ENCODE measurements at regions not wholly inside any gene's neighbourhood (a gene's known extent, or its start where the extent isn't known, plus 50 kb on each side); places are given as distances from the start of the nearest gene placed in this dataset.

GRCh38 chr2:43005245-43005974 lies 213.0 kb upstream of the HAAO start:
- SMC1A ChIA-PET (ENCODE audit: uncharacterized antibody, unreplicated experiment) = interaction anchor here (0.6 to 1.2 kb wide), 3 partner anchors 9 to 475 kb away, joined by 3 to 4 read pairs (median 4); no protein-coding TSS in a partner anchor
- Histone ChIP-seq H3K79me2 (ENCODE audit: control insufficient read depth, insufficient read depth, low read length) (no peaks in the 10 kb centered on the region), H3K4me3 (no peak overlapping the region), H2AFZ (ENCODE audit: control insufficient read depth, low read depth, low read length) (no peak overlapping the region), H3K4me1 (ENCODE audit: control insufficient read depth, insufficient read depth, low read length) (peaks cover 6% of the 10 kb centered on the region), H3K27ac (ENCODE audit: control insufficient read depth, insufficient read depth) (no peak overlapping the region), H3K9me3 (replicated peaks; ENCODE audit: control insufficient read depth, insufficient read depth, low read length) (no peaks in the 10 kb centered on the region; the same call in 2 of the 3 replicates), H3K36me3 (ENCODE audit: control insufficient read depth in 2 of 2, insufficient read depth in 2 of 2, low read length in 1 of 2) (no peaks in the 10 kb centered on the region), H3K27me3 (replicated peaks in 1 of 2; ENCODE audit: control insufficient read depth in 2 of 2, insufficient read depth in 2 of 2, low read length in 1 of 2) (no peaks in the 10 kb centered on the region; a peak in 1 of 4 replicates), H3K4me2 (ENCODE audit: control insufficient read depth, insufficient read depth) (no peak overlapping the region), H4K20me1 (ENCODE audit: control insufficient read depth, insufficient read depth) (no peaks in the 10 kb centered on the region), H3K9ac (ENCODE audit: control insufficient read depth, insufficient read depth, low read length) (no peak overlapping the region)
- ATAC-seq = no peak
- DNase-seq (ENCODE audit: low read depth, low spot score) = no peak
- BruUV-seq (replicated peaks) = no TSS peak
- no peak for FAIRE-seq
- no peak for TF ChIP-seq ESRRA (IDR thresholded peaks at IDR 0.05; ENCODE audit: low read length)
- TF ChIP-seq RUNX3 (IDR thresholded peaks at IDR 0.05; ENCODE audit: low read length) = no peak
- no peak for TF ChIP-seq IRF4 (IDR thresholded peaks at IDR 0.05; ENCODE audit: low read depth, low read length)
- TF ChIP-seq NR2C1 (IDR thresholded peaks at IDR 0.05) = no peak
- no peak for TF ChIP-seq MXI1 (IDR thresholded peaks at IDR 0.05; ENCODE audit: low read depth, low read length)
- no peak for TF ChIP-seq NFYA (IDR thresholded peaks at IDR 0.05; ENCODE audit: borderline replicate concordance, low read depth, low read length)
- TF ChIP-seq WRNIP1 (IDR thresholded peaks at IDR 0.05; ENCODE audit: borderline replicate concordance, low read depth, low read length) = no peak
- intact Hi-C loops (cut with micrococcal nuclease; ENCODE audit: unreplicated experiment) (no loop called here), in situ Hi-C loops (cut with MboI) (no loop called here)
- POLR2A ChIA-PET = interaction anchor here (0.6 kb wide), 1 partner anchor 110 kb away, joined by 3 read pairs; no protein-coding TSS in a partner anchor
- WGBS (ENCODE audit: insufficient coverage, insufficient replicate concordance, low lambda C conversion rate, missing lambda C conversion rate) = 46% methylated on average over 15 of the region's 15 CpGs
- RAD21 ChIA-PET (ENCODE audit: unreplicated experiment) = no interaction called here
- CTCF ChIA-PET = interaction anchor here (1.2 to 1.4 kb wide), 3 partner anchors 30 to 224 kb away, joined by 4 read pairs; no protein-coding TSS in a partner anchor

GRCh38 chr2:43004879-43005244 lies 212.5 kb upstream of the HAAO start:
- H3K27me3 ChIP-seq (replicated peaks in 1 of 2; ENCODE audit: control insufficient read depth in 2 of 2, insufficient read depth in 2 of 2, low read length in 1 of 2) = no peaks in the 10 kb centered on the region; a peak in 1 of 4 replicates
- RAD21 ChIA-PET (ENCODE audit: unreplicated experiment) = no interaction called here
- no TSS peak for BruUV-seq (replicated peaks)
- H3K79me2 ChIP-seq (ENCODE audit: control insufficient read depth, insufficient read depth, low read length) = no peaks in the 10 kb centered on the region
- peaks cover 10% of the 10 kb centered on the region for H3K4me1 ChIP-seq (ENCODE audit: control insufficient read depth, insufficient read depth, low read length)
- H3K4me2 ChIP-seq (ENCODE audit: control insufficient read depth, insufficient read depth) = no peak overlapping the region
- ATAC-seq (no peak), DNase-seq (ENCODE audit: low read depth, low spot score) (no peak), FAIRE-seq (no peak)
- in situ Hi-C loops (cut with MboI) (no loop called here), intact Hi-C loops (cut with micrococcal nuclease; ENCODE audit: unreplicated experiment) (no loop called here)
- H3K4me3 ChIP-seq = no peak overlapping the region
- no peaks in the 10 kb centered on the region for H3K36me3 ChIP-seq (ENCODE audit: control insufficient read depth in 2 of 2, insufficient read depth in 2 of 2, low read length in 1 of 2)
- POLR2A ChIA-PET = no interaction called here
- no peaks in the 10 kb centered on the region; the same call in 2 of the 3 replicates for H3K9me3 ChIP-seq (replicated peaks; ENCODE audit: control insufficient read depth, insufficient read depth, low read length)
- WGBS (ENCODE audit: insufficient coverage, insufficient replicate concordance, low lambda C conversion rate, missing lambda C conversion rate) = 62% methylated on average over 5 of the region's 5 CpGs
- SMC1A ChIA-PET (ENCODE audit: uncharacterized antibody, unreplicated experiment) = interaction anchor here (0.9 to 1.2 kb wide), 2 partner anchors 10 to 57 kb away, joined by 3 to 4 read pairs; no protein-coding TSS in a partner anchor
- CTCF ChIA-PET = interaction anchor here (1.2 to 1.4 kb wide), 3 partner anchors 30 to 224 kb away, joined by 4 read pairs; no protein-coding TSS in a partner anchor
- no peak overlapping the region for H3K27ac ChIP-seq (ENCODE audit: control insufficient read depth, insufficient read depth)
- no peaks in the 10 kb centered on the region for H4K20me1 ChIP-seq (ENCODE audit: control insufficient read depth, insufficient read depth)
- H3K9ac ChIP-seq (ENCODE audit: control insufficient read depth, insufficient read depth, low read length) = no peak overlapping the region
- H2AFZ ChIP-seq (ENCODE audit: control insufficient read depth, low read depth, low read length) = no peak overlapping the region
- TF ChIP-seq ZBTB33 (IDR thresholded peaks at IDR 0.05) (no peak), RELA (IDR thresholded peaks at IDR 0.05; ENCODE audit: borderline replicate concordance, partially characterized antibody) (no peak), ELK1 (IDR thresholded peaks at IDR 0.05; ENCODE audit: low read depth, low read length) (no peak), KAT2A (conservative IDR thresholded peaks at IDR 0.05; ENCODE audit: control insufficient read depth, low read depth, low read length) (no peak), CTCF (IDR thresholded peaks at IDR 0.05 in 2 of 3, conservative IDR thresholded peaks at IDR 0.05 in 1 of 3; ENCODE audit: control insufficient read depth in 2 of 3, extremely low read depth in 1 of 3, insufficient read depth in 1 of 3, low read depth in 3 of 3, low read length in 3 of 3) (no peak), NR2C1 (IDR thresholded peaks at IDR 0.05) (no peak)
